ENCODE measurements at regions not wholly inside any gene's neighbourhood (a gene's known extent, or its start where the extent isn't known, plus 50 kb on each side); places are given as distances from the start of the nearest gene placed in this dataset.

DNA sequence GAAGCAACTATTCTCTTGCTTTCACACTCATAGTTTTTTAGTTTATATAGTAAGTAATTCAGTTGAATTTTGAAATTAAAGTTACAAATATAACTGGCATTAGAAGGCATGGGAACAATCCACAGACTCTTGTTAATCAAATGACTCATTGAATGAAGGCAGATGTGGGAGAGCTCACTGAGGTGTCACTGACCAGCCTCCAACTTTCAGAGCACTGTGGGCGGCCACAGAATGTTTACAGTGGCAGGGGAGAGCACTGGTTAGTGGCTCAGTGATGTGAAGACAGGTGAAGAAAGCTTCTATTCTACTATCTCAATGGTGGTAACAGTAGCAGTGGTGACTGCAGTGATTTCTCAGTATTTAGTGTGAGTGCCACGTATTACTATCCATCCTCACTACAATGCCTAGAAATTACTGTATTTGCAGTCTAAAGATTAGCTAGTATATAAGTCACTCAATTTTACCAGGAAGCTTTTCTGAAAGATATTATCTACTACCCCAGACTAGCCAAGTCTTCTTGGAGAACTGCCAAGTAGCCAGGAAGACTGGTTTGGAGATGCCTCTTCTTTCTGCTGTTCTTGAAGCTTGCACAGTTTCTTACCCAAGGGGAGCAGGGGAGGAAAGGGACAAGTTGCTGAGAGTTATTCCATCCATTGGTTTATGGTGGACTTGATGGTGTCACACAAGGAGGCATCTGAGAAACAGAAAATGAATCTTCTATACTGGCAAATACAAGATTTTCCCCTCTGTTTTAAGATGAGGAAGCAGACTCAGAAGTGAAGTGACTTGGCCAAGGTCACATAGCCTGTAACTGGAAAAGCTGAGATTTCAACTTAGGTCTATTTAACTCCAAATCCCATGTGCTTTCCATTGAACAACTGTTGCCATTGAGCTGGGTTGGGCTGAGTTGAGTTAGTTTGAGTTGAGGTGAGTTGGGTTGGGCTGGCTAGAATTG lies 231.2 kb downstream of the ANKRD60 start:
- no peak for TF ChIP-seq TAF1 (IDR thresholded peaks at IDR 0.05; ENCODE audit: low read depth, low read length)
- TF ChIP-seq POLR2AphosphoS5 (IDR thresholded peaks at IDR 0.05; ENCODE audit: low read depth, low read length), result no peak
- no peak for TF ChIP-seq POLR2A (IDR thresholded peaks at IDR 0.05; ENCODE audit: low read depth, low read length)
- TF ChIP-seq POU2F2 (IDR thresholded peaks at IDR 0.05; ENCODE audit: low read depth, low read length), result no peak
- TF ChIP-seq SPI1 (IDR thresholded peaks at IDR 0.05; ENCODE audit: low read depth, low read length), result no peak
- no peak for TF ChIP-seq PAX5 (IDR thresholded peaks at IDR 0.05; ENCODE audit: insufficient read depth, low read length, severe bottlenecking)

Measured in GM12891 (cell line).